ENCODE measurements at regions not wholly inside any gene's neighbourhood (a gene's known extent, or its start where the extent isn't known, plus 50 kb on each side); places are given as distances from the start of the nearest gene placed in this dataset.

GRCh38 chr18:8536922-8537321, 72.3 kb upstream of the RAB12 start:
- ChIA-PET CTCF (no interaction called here), POLR2A (no interaction called here)
- no peak for DNase-seq (ENCODE audit: extremely low spot score)
- TF ChIP-seq, protein P1, sequence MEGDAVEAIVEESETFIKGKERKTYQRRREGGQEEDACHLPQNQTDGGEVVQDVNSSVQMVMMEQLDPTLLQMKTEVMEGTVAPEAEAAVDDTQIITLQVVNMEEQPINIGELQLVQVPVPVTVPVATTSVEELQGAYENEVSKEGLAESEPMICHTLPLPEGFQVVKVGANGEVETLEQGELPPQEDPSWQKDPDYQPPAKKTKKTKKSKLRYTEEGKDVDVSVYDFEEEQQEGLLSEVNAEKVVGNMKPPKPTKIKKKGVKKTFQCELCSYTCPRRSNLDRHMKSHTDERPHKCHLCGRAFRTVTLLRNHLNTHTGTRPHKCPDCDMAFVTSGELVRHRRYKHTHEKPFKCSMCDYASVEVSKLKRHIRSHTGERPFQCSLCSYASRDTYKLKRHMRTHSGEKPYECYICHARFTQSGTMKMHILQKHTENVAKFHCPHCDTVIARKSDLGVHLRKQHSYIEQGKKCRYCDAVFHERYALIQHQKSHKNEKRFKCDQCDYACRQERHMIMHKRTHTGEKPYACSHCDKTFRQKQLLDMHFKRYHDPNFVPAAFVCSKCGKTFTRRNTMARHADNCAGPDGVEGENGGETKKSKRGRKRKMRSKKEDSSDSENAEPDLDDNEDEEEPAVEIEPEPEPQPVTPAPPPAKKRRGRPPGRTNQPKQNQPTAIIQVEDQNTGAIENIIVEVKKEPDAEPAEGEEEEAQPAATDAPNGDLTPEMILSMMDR (IDR thresholded peaks at IDR 0.05; ENCODE audit: control extremely low read depth, extremely low read depth, low read depth, missing control alignments), result no peak

DNA sequence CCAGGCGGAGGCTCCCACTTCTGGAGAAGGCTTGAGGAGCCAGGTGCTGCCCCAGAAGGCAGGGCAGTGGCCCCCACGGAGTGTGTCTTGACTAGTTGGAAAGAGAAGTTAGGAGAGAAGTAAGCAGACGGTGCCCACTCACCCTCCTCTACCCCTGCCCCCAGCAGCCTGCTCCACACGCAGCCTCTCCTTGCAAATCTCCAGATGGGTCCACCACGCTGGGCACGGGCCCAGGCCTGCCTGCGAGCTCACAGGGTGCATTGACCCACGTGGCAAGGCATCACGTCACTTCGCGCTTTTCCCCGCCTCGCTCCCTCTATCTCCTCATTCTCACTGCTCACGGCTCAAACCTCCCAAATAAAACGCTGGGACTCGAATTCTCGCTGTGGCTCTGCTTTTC, 71.8 kb upstream of the RAB12 start:
- DNase-seq (ENCODE audit: extremely low spot score), result no peak
- CTCF ChIA-PET, result no interaction called here
- POLR2A ChIA-PET, result no interaction called here
- TF ChIP-seq, protein P1 (IDR thresholded peaks at IDR 0.05; ENCODE audit: control extremely low read depth, extremely low read depth, low read depth, missing control alignments), result no peak

DNA sequence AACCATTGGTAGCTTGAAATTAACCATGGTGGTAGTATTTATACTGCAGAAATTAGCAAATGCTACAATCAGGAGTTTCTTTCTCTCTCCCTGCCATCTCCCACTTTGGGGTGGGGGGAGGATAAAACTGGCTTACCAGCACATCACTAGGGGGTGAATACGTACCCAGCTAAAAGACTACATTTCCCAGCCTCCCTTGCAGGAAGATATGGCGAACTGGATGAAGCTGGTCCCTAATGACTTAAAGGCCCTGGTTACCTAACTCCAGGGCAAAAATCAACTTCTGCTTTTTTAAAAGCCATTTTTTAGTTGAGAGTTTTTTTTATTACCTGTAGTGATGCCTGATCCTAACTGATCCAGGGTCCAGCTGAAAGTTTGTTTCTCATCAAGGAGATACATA, 70.3 kb upstream of the RAB12 start:
- DNase-seq (ENCODE audit: extremely low spot score), result no peak
- CTCF ChIA-PET, result interaction anchor here (1.2 kb wide), 1 partner anchor 13 kb away, joined by 3 read pairs; no protein-coding TSS in a partner anchor
- POLR2A ChIA-PET, result no interaction called here
- TF ChIP-seq, protein P1 (IDR thresholded peaks at IDR 0.05; ENCODE audit: control extremely low read depth, extremely low read depth, low read depth, missing control alignments), result no peak

DNA sequence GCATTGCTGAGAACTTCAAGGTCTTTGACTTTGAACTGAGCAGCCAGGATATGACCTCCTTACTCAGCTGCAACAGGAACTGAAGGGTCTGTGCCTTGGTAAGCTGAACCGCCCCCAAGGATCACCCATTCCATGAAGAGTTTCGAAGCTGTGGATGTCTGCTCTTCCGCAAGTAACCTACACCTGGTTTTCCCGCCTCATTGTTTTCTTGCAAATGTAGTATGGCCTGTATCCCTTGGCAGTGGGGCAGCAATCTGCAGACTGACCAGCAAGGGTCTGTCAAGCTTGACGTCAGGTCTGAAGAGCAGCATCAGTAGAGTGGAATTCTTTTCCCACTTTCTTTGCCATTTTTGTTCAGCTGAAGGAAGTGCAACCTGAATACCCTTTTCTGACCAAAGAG, 62.6 kb upstream of the RAB12 start:
- ChIA-PET CTCF (no interaction called here), POLR2A (no interaction called here)
- no peak for DNase-seq (ENCODE audit: extremely low spot score)
- TF ChIP-seq, protein P1 (IDR thresholded peaks at IDR 0.05; ENCODE audit: control extremely low read depth, extremely low read depth, low read depth, missing control alignments), result no peak

DNA sequence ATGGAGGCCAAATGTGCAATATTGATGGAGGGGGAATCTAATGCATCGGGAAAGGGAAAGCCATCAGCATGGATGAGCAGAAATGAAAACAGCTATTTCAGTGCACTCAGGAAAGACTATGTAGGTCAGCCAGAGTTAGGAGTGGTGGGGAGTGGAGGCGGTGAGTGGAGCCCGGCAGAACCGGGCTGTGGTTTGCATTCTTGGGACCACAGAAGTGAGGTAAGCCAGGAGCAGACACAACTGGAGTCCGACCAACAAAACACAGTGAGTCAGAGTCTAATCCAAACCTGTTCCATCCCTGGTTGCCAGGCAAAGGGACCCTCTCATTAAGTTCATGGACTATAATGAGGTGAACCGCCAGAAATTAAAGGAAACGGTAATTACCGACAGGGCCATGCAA, 61.1 kb upstream of the RAB12 start:
- no peak for DNase-seq (ENCODE audit: extremely low spot score)
- POLR2A ChIA-PET, result no interaction called here
- TF ChIP-seq, protein P1 (IDR thresholded peaks at IDR 0.05; ENCODE audit: control extremely low read depth, extremely low read depth, low read depth, missing control alignments), result no peak
- CTCF ChIA-PET, result no interaction called here

GRCh38 chr18:8549254-8549757, 59.9 kb upstream of the RAB12 start:
- TF ChIP-seq, protein P1 (IDR thresholded peaks at IDR 0.05; ENCODE audit: control extremely low read depth, extremely low read depth, low read depth, missing control alignments), result no peak
- ChIA-PET CTCF (no interaction called here), POLR2A (no interaction called here)
- no peak for DNase-seq (ENCODE audit: extremely low spot score)

GRCh38 chr18:8552151-8552550, 57.1 kb upstream of the RAB12 start:
- DNase-seq (ENCODE audit: extremely low spot score), result no peak
- TF ChIP-seq, protein P1 (IDR thresholded peaks at IDR 0.05; ENCODE audit: control extremely low read depth, extremely low read depth, low read depth, missing control alignments), result no peak
- POLR2A ChIA-PET, result no interaction called here
- CTCF ChIA-PET, result no interaction called here

Measured in GM10248 (cell line).